ENCODE measurements at regions not wholly inside any gene's neighbourhood (a gene's known extent, or its start where the extent isn't known, plus 50 kb on each side); places are given as distances from the start of the nearest gene placed in this dataset.

- no peaks in the 10 kb centered on the region for H3K36me3 ChIP-seq (ENCODE audit: insufficient read depth, low read length)
- no peak overlapping the region for H3K27ac ChIP-seq (ENCODE audit: low read depth, low read length)
- Mint-ChIP-seq H3K27me3 (no peaks in the 10 kb centered on the region), H3K4me1 (no peaks in the 10 kb centered on the region), H3K36me3 (no peaks in the 10 kb centered on the region), H3K9me3 (peaks cover 0 to 18% (median 8%) of the 10 kb centered on the region in 8 donors), H3K4me3 (no peak overlapping the region), H3K27ac (no peak overlapping the region)
- H3K27me3 ChIP-seq (ENCODE audit: insufficient read depth, low read length), result no peaks in the 10 kb centered on the region
- no peaks in the 10 kb centered on the region for H3K9me3 ChIP-seq (ENCODE audit: control insufficient read depth in 1 of 2, low read length in 2 of 2)
- DNase-seq, result no peak
- no peak overlapping the region for H3K4me3 ChIP-seq (ENCODE audit: low read length in 2 of 2)
- POLR2A ChIA-PET (ENCODE audit: partially characterized antibody), result no interaction called here
- intact Hi-C loops (cut with micrococcal nuclease), result no loop called here
- H3K4me1 ChIP-seq (ENCODE audit: insufficient read depth, low read length), result no peaks in the 10 kb centered on the region
- CTCF ChIA-PET (ENCODE audit: partially characterized antibody), result no interaction called here
Observed at GRCh38 chr5:27241564-27242257, 203.3 kb upstream of the CDH9 start.

GRCh38 chr5:27240791-27241190 is 202.4 kb upstream of the CDH9 start:
- H3K27ac Mint-ChIP-seq, result no peak overlapping the region
- intact Hi-C loops (cut with micrococcal nuclease), result no loop called here

GRCh38 chr5:27234916-27235315 is 196.5 kb upstream of the CDH9 start:
- no peak overlapping the region for H3K4me3 Mint-ChIP-seq
- H3K36me3 Mint-ChIP-seq, result no peaks in the 10 kb centered on the region
- no peaks in the 10 kb centered on the region for H3K36me3 ChIP-seq (ENCODE audit: insufficient read depth, low read length)
- H3K27me3 Mint-ChIP-seq, result no peaks in the 10 kb centered on the region
- H3K4me1 ChIP-seq (ENCODE audit: insufficient read depth, low read length), result no peaks in the 10 kb centered on the region
- H3K9me3 ChIP-seq (ENCODE audit: control insufficient read depth in 1 of 2, low read length in 2 of 2), result no peaks in the 10 kb centered on the region
- no peak overlapping the region for H3K27ac ChIP-seq (ENCODE audit: low read depth, low read length)
- ChIA-PET CTCF (ENCODE audit: partially characterized antibody) (no interaction called here), POLR2A (ENCODE audit: partially characterized antibody) (no interaction called here)
- H3K4me1 Mint-ChIP-seq, result no peaks in the 10 kb centered on the region
- no peaks in the 10 kb centered on the region for H3K27me3 ChIP-seq (ENCODE audit: insufficient read depth, low read length)
- intact Hi-C loops (cut with micrococcal nuclease), result no loop called here
- DNase-seq, result no peak
- peaks cover 0 to 12% (median 6%) of the 10 kb centered on the region in 8 donors for H3K9me3 Mint-ChIP-seq
- H3K4me3 ChIP-seq (ENCODE audit: low read length in 2 of 2), result no peak overlapping the region
- H3K27ac Mint-ChIP-seq, result no peak overlapping the region

More at GRCh38 chr5:27240791-27241190, 202.4 kb upstream of the CDH9 start:
- Histone ChIP-seq H3K4me1 (ENCODE audit: insufficient read depth, low read length) (no peaks in the 10 kb centered on the region), H3K27ac (ENCODE audit: low read depth, low read length) (no peak overlapping the region), H3K27me3 (ENCODE audit: insufficient read depth, low read length) (no peaks in the 10 kb centered on the region), H3K4me3 (ENCODE audit: low read length in 2 of 2) (no peak overlapping the region), H3K9me3 (ENCODE audit: control insufficient read depth in 1 of 2, low read length in 2 of 2) (no peaks in the 10 kb centered on the region), H3K36me3 (ENCODE audit: insufficient read depth, low read length) (no peaks in the 10 kb centered on the region)
- H3K36me3 Mint-ChIP-seq, result no peaks in the 10 kb centered on the region
- H3K4me3 Mint-ChIP-seq, result no peak overlapping the region
- H3K4me1 Mint-ChIP-seq, result no peaks in the 10 kb centered on the region
- H3K9me3 Mint-ChIP-seq, result peaks cover 0 to 18% (median 9%) of the 10 kb centered on the region in 8 donors
- POLR2A ChIA-PET (ENCODE audit: partially characterized antibody), result no interaction called here
- CTCF ChIA-PET (ENCODE audit: partially characterized antibody), result no interaction called here
- no peak for DNase-seq
- no peaks in the 10 kb centered on the region for H3K27me3 Mint-ChIP-seq

GRCh38 chr5:27221410-27221809 is 183.0 kb upstream of the CDH9 start:
- no peaks in the 10 kb centered on the region for H3K4me1 Mint-ChIP-seq
- no peak overlapping the region for H3K27ac Mint-ChIP-seq
- H3K27me3 ChIP-seq (ENCODE audit: insufficient read depth, low read length), result no peaks in the 10 kb centered on the region
- H3K4me3 Mint-ChIP-seq, result no peak overlapping the region
- peaks cover 7 to 31% (median 14%) of the 10 kb centered on the region in 8 donors for H3K9me3 Mint-ChIP-seq
- H3K4me3 ChIP-seq (ENCODE audit: low read length in 2 of 2), result no peak overlapping the region
- intact Hi-C loops (cut with micrococcal nuclease), result no loop called here
- no peaks in the 10 kb centered on the region for H3K36me3 ChIP-seq (ENCODE audit: insufficient read depth, low read length)
- no peaks in the 10 kb centered on the region for H3K27me3 Mint-ChIP-seq
- no peaks in the 10 kb centered on the region for H3K9me3 ChIP-seq (ENCODE audit: control insufficient read depth in 1 of 2, low read length in 2 of 2)
- H3K36me3 Mint-ChIP-seq, result no peaks in the 10 kb centered on the region
- no peak for DNase-seq
- no peaks in the 10 kb centered on the region for H3K4me1 ChIP-seq (ENCODE audit: insufficient read depth, low read length)
- ChIA-PET CTCF (ENCODE audit: partially characterized antibody) (no interaction called here), POLR2A (ENCODE audit: partially characterized antibody) (no interaction called here)
- no peak overlapping the region for H3K27ac ChIP-seq (ENCODE audit: low read depth, low read length)

DNA sequence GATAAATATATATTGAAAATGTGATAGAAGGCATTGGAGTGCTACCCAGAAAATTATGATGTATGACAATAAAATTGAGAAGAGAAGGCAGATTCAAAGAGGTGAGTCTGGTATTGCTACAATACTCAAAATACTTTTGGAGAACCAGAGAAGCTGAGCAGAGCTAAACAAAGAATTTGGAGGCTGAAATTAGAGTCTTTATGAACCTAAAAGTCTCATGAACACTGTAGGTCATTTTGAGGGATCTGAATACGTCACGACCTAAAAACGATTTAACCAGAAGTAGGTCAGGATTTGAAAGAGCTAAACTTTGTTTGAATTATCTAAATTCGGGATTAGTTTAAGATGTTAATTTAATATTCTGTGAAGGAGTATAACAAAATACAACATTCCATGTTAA is 182.4 kb upstream of the CDH9 start:
- Histone ChIP-seq H3K27me3 (ENCODE audit: insufficient read depth, low read length) (no peaks in the 10 kb centered on the region), H3K36me3 (ENCODE audit: insufficient read depth, low read length) (no peaks in the 10 kb centered on the region), H3K4me3 (ENCODE audit: low read length in 2 of 2) (no peak overlapping the region), H3K27ac (ENCODE audit: low read depth, low read length) (no peak overlapping the region), H3K9me3 (ENCODE audit: control insufficient read depth in 1 of 2, low read length in 2 of 2) (no peaks in the 10 kb centered on the region), H3K4me1 (ENCODE audit: insufficient read depth, low read length) (no peaks in the 10 kb centered on the region)
- no peaks in the 10 kb centered on the region for H3K27me3 Mint-ChIP-seq
- CTCF ChIA-PET (ENCODE audit: partially characterized antibody), result no interaction called here
- H3K9me3 Mint-ChIP-seq, result peaks cover 5 to 28% (median 13%) of the 10 kb centered on the region in 8 donors
- H3K4me3 Mint-ChIP-seq, result no peak overlapping the region
- H3K27ac Mint-ChIP-seq, result no peak overlapping the region
- intact Hi-C loops (cut with micrococcal nuclease), result no loop called here
- DNase-seq, result no peak
- POLR2A ChIA-PET (ENCODE audit: partially characterized antibody), result no interaction called here
- no peaks in the 10 kb centered on the region for H3K4me1 Mint-ChIP-seq
- H3K36me3 Mint-ChIP-seq, result no peaks in the 10 kb centered on the region

DNA sequence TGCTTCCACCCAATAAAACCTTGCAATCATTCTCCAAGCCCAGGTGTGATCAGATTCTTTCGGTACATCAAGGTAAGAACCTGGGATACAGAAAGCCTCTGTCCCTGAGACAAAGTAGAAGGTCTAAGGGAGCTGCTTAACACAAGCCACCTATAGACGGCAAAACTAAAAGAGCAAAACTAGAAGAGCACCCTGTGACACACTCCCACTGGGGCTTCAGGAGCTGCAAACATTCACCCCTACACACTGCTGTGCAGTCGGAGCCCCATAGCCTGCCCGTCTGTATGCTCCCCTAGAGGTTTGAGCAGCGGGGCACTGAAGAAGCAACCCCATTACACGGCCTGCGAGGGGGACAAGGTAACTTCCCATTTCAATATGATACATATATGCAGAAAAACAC is 179.6 kb upstream of the CDH9 start:
- no peak overlapping the region for H3K4me3 Mint-ChIP-seq
- H3K27ac Mint-ChIP-seq, result no peak overlapping the region
- POLR2A ChIA-PET (ENCODE audit: partially characterized antibody), result no interaction called here
- peaks cover 4 to 18% (median 10%) of the 10 kb centered on the region in 8 donors for H3K9me3 Mint-ChIP-seq
- Histone ChIP-seq H3K27me3 (ENCODE audit: insufficient read depth, low read length) (no peaks in the 10 kb centered on the region), H3K4me3 (ENCODE audit: low read length in 2 of 2) (no peak overlapping the region), H3K36me3 (ENCODE audit: insufficient read depth, low read length) (no peaks in the 10 kb centered on the region), H3K4me1 (ENCODE audit: insufficient read depth, low read length) (no peaks in the 10 kb centered on the region), H3K27ac (ENCODE audit: low read depth, low read length) (no peak overlapping the region), H3K9me3 (ENCODE audit: control insufficient read depth in 1 of 2, low read length in 2 of 2) (no peaks in the 10 kb centered on the region)
- H3K36me3 Mint-ChIP-seq, result no peaks in the 10 kb centered on the region
- no peaks in the 10 kb centered on the region for H3K27me3 Mint-ChIP-seq
- CTCF ChIA-PET (ENCODE audit: partially characterized antibody), result no interaction called here
- DNase-seq, result no peak
- intact Hi-C loops (cut with micrococcal nuclease), result no loop called here
- H3K4me1 Mint-ChIP-seq, result no peaks in the 10 kb centered on the region

DNA sequence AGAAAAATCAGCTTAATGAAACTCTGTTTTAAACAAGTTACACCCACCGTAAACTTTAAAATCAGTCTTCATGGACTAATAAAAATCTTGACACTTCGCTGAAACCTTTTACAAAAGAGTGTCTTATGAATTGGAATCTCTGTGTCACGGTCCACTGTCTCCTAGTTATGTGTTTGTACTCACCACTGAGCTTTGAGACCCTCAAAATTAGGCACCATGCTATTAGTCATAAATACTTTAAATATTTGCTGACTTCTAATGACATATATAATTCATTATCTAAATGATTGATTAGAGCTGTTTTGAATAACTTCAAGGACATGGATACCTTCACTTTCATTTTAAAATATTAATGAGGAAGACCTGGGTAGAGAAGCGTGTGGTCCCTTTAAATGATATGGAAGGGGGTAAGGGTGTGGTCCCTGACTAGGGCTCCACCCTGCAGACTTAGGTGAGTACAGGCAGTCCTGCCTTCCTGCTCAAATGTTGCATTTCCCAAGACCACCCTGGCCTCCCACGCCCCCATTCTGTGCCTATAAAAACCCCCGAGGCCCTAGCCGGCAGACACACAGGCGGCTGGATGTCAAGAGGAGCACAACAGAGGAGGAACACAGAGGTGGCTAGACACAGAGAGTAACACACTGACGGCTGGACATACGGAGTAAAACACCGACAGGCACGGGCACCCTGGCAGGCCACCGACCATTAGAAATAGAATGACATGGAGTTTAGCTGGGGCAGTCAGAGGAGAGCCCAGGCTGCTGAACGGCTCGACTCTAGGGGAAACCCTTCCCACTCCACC is 179.0 kb upstream of the CDH9 start:
- ChIA-PET CTCF (ENCODE audit: partially characterized antibody) (no interaction called here), POLR2A (ENCODE audit: partially characterized antibody) (no interaction called here)
- Mint-ChIP-seq H3K4me3 (no peak overlapping the region), H3K27ac (no peak overlapping the region), H3K4me1 (no peaks in the 10 kb centered on the region), H3K27me3 (no peaks in the 10 kb centered on the region), H3K36me3 (no peaks in the 10 kb centered on the region), H3K9me3 (peaks cover 4 to 19% (median 9%) of the 10 kb centered on the region in 8 donors)
- no peak for DNase-seq
- H3K9me3 ChIP-seq (ENCODE audit: control insufficient read depth in 1 of 2, low read length in 2 of 2), result no peaks in the 10 kb centered on the region
- intact Hi-C loops (cut with micrococcal nuclease), result no loop called here
- H3K27ac ChIP-seq (ENCODE audit: low read depth, low read length), result no peak overlapping the region
- no peak overlapping the region for H3K4me3 ChIP-seq (ENCODE audit: low read length in 2 of 2)
- H3K27me3 ChIP-seq (ENCODE audit: insufficient read depth, low read length), result no peaks in the 10 kb centered on the region
- no peaks in the 10 kb centered on the region for H3K4me1 ChIP-seq (ENCODE audit: insufficient read depth, low read length)
- H3K36me3 ChIP-seq (ENCODE audit: insufficient read depth, low read length), result no peaks in the 10 kb centered on the region

All from CD4-positive, alpha-beta memory T cell (primary cell).